Loucy (cell line): ENCODE measurements at regions not wholly inside any gene's neighbourhood (a gene's known extent, or its start where the extent isn't known, plus 50 kb on each side); places are given as distances from the start of the nearest gene placed in this dataset.

Experiments
- EZH2phosphoT487 ChIP-seq: fragments of 200-600 bp; IDR thresholded peaks from 2 replicates; pipeline ENCODE4 v1.6.1; 2018; ENCODE audit warnings: antibody characterized with exemption, mild to moderate bottlenecking, moderate library complexity, borderline replicate concordance
- TF ChIP-seq, protein P1 (sequence below): fragments of 200-600 bp; sonication (generic); conservative IDR thresholded peaks from 2 replicates; pipeline ENCODE4 v1.5.1; 2014; ENCODE audit warnings: mild to moderate bottlenecking, antibody characterized with exemption, low read length

DNA sequence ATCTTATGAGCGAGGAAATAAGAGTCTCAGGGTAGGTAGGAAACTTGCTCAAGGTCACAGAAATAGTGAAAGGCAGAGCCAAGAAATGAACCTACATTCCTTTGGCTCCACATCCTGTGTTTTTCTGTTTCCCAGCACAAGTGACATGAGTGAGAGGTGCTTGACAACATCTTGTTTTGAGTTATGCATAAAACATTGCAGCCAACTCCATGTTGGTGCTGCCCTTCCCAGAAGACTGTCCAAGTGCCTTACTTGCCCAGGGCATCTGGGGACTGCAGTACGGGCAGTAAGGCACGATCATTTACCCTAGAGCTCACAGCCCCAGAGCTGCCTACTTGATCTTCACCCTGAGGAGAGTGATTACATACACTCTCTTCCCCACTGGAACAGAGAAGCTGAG lies 148.8 kb downstream of the NOC3L start:
- TF ChIP-seq EZH2phosphoT487: no peak
- TF ChIP-seq, protein P1, sequence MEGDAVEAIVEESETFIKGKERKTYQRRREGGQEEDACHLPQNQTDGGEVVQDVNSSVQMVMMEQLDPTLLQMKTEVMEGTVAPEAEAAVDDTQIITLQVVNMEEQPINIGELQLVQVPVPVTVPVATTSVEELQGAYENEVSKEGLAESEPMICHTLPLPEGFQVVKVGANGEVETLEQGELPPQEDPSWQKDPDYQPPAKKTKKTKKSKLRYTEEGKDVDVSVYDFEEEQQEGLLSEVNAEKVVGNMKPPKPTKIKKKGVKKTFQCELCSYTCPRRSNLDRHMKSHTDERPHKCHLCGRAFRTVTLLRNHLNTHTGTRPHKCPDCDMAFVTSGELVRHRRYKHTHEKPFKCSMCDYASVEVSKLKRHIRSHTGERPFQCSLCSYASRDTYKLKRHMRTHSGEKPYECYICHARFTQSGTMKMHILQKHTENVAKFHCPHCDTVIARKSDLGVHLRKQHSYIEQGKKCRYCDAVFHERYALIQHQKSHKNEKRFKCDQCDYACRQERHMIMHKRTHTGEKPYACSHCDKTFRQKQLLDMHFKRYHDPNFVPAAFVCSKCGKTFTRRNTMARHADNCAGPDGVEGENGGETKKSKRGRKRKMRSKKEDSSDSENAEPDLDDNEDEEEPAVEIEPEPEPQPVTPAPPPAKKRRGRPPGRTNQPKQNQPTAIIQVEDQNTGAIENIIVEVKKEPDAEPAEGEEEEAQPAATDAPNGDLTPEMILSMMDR: no peak
